H1 (cell line): ENCODE measurements at regions not wholly inside any gene's neighbourhood (a gene's known extent, or its start where the extent isn't known, plus 50 kb on each side); places are given as distances from the start of the nearest gene placed in this dataset.

Source experiments
- EP300 ChIP-seq, 2 experiments: IDR thresholded peaks; 1 replicate in 1 of 2; 2 replicates in 1 of 2; pipeline ENCODE4 v1.6.1; 2011 to 2012; ENCODE audit warnings: low read depth in 2 of 2, low read length in 2 of 2, mild to moderate bottlenecking in 2 of 2, borderline replicate concordance in 1 of 2, inconsistent platforms in 1 of 2, moderate library complexity in 1 of 2

GRCh38 chr6:47372318-47372717, 62.6 kb upstream of the TNFRSF21 start (continued):
- TF ChIP-seq EP300 (IDR thresholded peaks at IDR 0.05; ENCODE audit: borderline replicate concordance in 1 of 2, low read depth in 2 of 2, low read length in 2 of 2), result no peak
